Caco-2 (cell line): ENCODE measurements at regions not wholly inside any gene's neighbourhood (a gene's known extent, or its start where the extent isn't known, plus 50 kb on each side); places are given as distances from the start of the nearest gene placed in this dataset.

Experiments used
- BruUV-seq: library from RNA; stranded (reverse); fragments of 400-500 nt; replicated peaks from 2 replicates; lab custom pipeline; 2021; lab: Mats Ljungman, UMichigan
- CTCF ChIA-PET: fragments of 300-600 bp; sonication (Branson Sonifier 250); formaldehyde crosslinking; loops from one replicate; lab custom pipeline; 2022; ENCODE audit warnings: antibody characterized with exemption; lab: Charles Lee
- POLR2A ChIA-PET: fragments of 300-600 bp; sonication (Branson Sonifier 250); formaldehyde crosslinking; loops from one replicate; lab custom pipeline; 2022; ENCODE audit warnings: antibody characterized with exemption; lab: Charles Lee
- DNase-seq, 2 experiments: peaks; one replicate each; pipeline versions ENCODE4 v3.0.0 to v3.0.0-alpha.2; 2020 to 2022
- H3K27me3 ChIP-seq: replicated peaks from 2 replicates; pipeline ENCODE4 v1.6.0; 2011; ENCODE audit warnings: low read length; ENCODE audit not compliant: control insufficient read depth, insufficient read depth
- H3K36me3 ChIP-seq: 2 replicates; pipeline ENCODE4 v1.5.1; 2011; ENCODE audit warnings: low read length; ENCODE audit not compliant: control insufficient read depth, insufficient read depth
- H3K4me1 ChIP-seq: fragments of 250-450 bp; sonication (Bioruptor Pico); 2 replicates; pipeline ENCODE4 v1.5.1; 2020; ENCODE audit warnings: mild to moderate bottlenecking
- H3K4me3 ChIP-seq: 2 replicates; pipeline ENCODE4 v1.5.1; 2011; ENCODE audit warnings: low read depth, mild to moderate bottlenecking, control low read depth, low read length
- H3K9me3 ChIP-seq: fragments of 250-450 bp; sonication (Bioruptor Pico); 2 replicates; pipeline ENCODE4 v1.5.1; 2020; ENCODE audit warnings: mild to moderate bottlenecking, moderate library complexity
- H3K27ac Mint-ChIP-seq: one replicate; pipeline ENCODE4 v1.8.0; 2022; ENCODE audit warnings: mixed read lengths; ENCODE audit not compliant: unreplicated experiment
- H3K27me3 Mint-ChIP-seq: one replicate; pipeline ENCODE4 v1.8.0; 2022; ENCODE audit warnings: mixed read lengths; ENCODE audit not compliant: insufficient read depth, unreplicated experiment
- H3K36me3 Mint-ChIP-seq: one replicate; pipeline ENCODE4 v1.8.0; 2022; ENCODE audit warnings: mild to moderate bottlenecking, mixed read lengths; ENCODE audit not compliant: insufficient read depth, unreplicated experiment
- H3K4me1 Mint-ChIP-seq: one replicate; pipeline ENCODE4 v1.8.0; 2022; ENCODE audit warnings: low read depth, mixed read lengths; ENCODE audit not compliant: unreplicated experiment
- H3K4me3 Mint-ChIP-seq: one replicate; pipeline ENCODE4 v1.8.0; 2022; ENCODE audit warnings: mild to moderate bottlenecking, moderate library complexity, mixed read lengths; ENCODE audit not compliant: unreplicated experiment
- H3K9me3 Mint-ChIP-seq: one replicate; pipeline ENCODE4 v1.8.0; 2022; ENCODE audit warnings: mixed read lengths; ENCODE audit not compliant: unreplicated experiment
- CTCF ChIP-seq, 2 experiments: fragments of 200-600 bp in 1 of 2; IDR thresholded peaks; 1 replicate in 1 of 2; 2 replicates in 1 of 2; pipeline versions ENCODE4 v1.5.1 to v1.8.0; 2011 to 2022; ENCODE audit warnings: antibody characterized with exemption in 1 of 2, control low read depth in 1 of 2, inconsistent platforms in 1 of 2, low read depth in 1 of 2, low read length in 1 of 2, mild to moderate bottlenecking in 1 of 2, moderate library complexity in 1 of 2; ENCODE audit not compliant: insufficient read depth in 1 of 2, severe bottlenecking in 1 of 2, unreplicated experiment in 1 of 2
- intact Hi-C: fragments of 100-400 bp; cut with micrococcal nuclease; formaldehyde crosslinking; loops from one replicate; pipeline ENCODE4 v1.10.0; 2022; ENCODE audit not compliant: unreplicated experiment

- CTCF ChIA-PET = no interaction called here
- Mint-ChIP-seq H3K4me3 (no peak overlapping the region), H3K36me3 (no peaks in the 10 kb centered on the region), H3K4me1 (no peaks in the 10 kb centered on the region), H3K27me3 (peaks cover 6% of the 10 kb centered on the region), H3K27ac (no peak overlapping the region), H3K9me3 (no peaks in the 10 kb centered on the region)
- no peaks in the 10 kb centered on the region for H3K4me1 ChIP-seq
- no TSS peak for BruUV-seq
- intact Hi-C loops = no loop called here
- no peak for TF ChIP-seq CTCF (IDR thresholded peaks at IDR 0.05; ENCODE audit: insufficient read depth in 1 of 2, low read depth in 1 of 2, low read length in 1 of 2, severe bottlenecking in 1 of 2, unreplicated experiment in 1 of 2)
- no peaks in the 10 kb centered on the region for H3K27me3 ChIP-seq
- H3K4me3 ChIP-seq = no peak overlapping the region
- POLR2A ChIA-PET = no interaction called here
- DNase-seq = no peak
- no peaks in the 10 kb centered on the region for H3K9me3 ChIP-seq
- H3K36me3 ChIP-seq = no peaks in the 10 kb centered on the region
These were observed 124.4 kb downstream of the SLC28A3 start for GRCh38 chr9:84216151-84216550.

GRCh38 chr9:84218322-84218721 lies 122.2 kb downstream of the SLC28A3 start:
- H3K4me3 ChIP-seq = no peak overlapping the region
- peaks cover 1% of the 10 kb centered on the region for H3K36me3 Mint-ChIP-seq
- H3K4me1 ChIP-seq = no peaks in the 10 kb centered on the region
- intact Hi-C loops = no loop called here
- CTCF ChIA-PET = no interaction called here
- no peak overlapping the region for H3K4me3 Mint-ChIP-seq
- no peaks in the 10 kb centered on the region for H3K9me3 ChIP-seq
- H3K36me3 ChIP-seq = no peaks in the 10 kb centered on the region
- no peaks in the 10 kb centered on the region for H3K27me3 ChIP-seq
- no peak overlapping the region for H3K27ac Mint-ChIP-seq
- no peak for DNase-seq
- H3K4me1 Mint-ChIP-seq = no peaks in the 10 kb centered on the region
- TF ChIP-seq CTCF (IDR thresholded peaks at IDR 0.05; ENCODE audit: insufficient read depth in 1 of 2, low read depth in 1 of 2, low read length in 1 of 2, severe bottlenecking in 1 of 2, unreplicated experiment in 1 of 2) = no peak
- H3K27me3 Mint-ChIP-seq = peaks cover 6% of the 10 kb centered on the region
- no peaks in the 10 kb centered on the region for H3K9me3 Mint-ChIP-seq
- no TSS peak for BruUV-seq
- POLR2A ChIA-PET = no interaction called here

GRCh38 chr9:84224246-84224645 lies 116.3 kb downstream of the SLC28A3 start:
- intact Hi-C loops = no loop called here
- BruUV-seq = no TSS peak
- peaks cover 2% of the 10 kb centered on the region for H3K27me3 Mint-ChIP-seq
- Histone ChIP-seq H3K4me1 (no peaks in the 10 kb centered on the region), H3K9me3 (no peaks in the 10 kb centered on the region), H3K36me3 (no peaks in the 10 kb centered on the region), H3K27me3 (no peaks in the 10 kb centered on the region), H3K4me3 (no peak overlapping the region)
- H3K36me3 Mint-ChIP-seq = peaks cover 4% of the 10 kb centered on the region
- no peaks in the 10 kb centered on the region for H3K9me3 Mint-ChIP-seq
- ChIA-PET CTCF (no interaction called here), POLR2A (no interaction called here)
- H3K4me3 Mint-ChIP-seq = no peak overlapping the region
- no peak overlapping the region for H3K27ac Mint-ChIP-seq
- no peak for DNase-seq
- H3K4me1 Mint-ChIP-seq = no peaks in the 10 kb centered on the region
- no peak for TF ChIP-seq CTCF (IDR thresholded peaks at IDR 0.05; ENCODE audit: insufficient read depth in 1 of 2, low read depth in 1 of 2, low read length in 1 of 2, severe bottlenecking in 1 of 2, unreplicated experiment in 1 of 2)
